Osteoblast (primary cell): ENCODE measurements at regions not wholly inside any gene's neighbourhood (a gene's known extent, or its start where the extent isn't known, plus 50 kb on each side); places are given as distances from the start of the nearest gene placed in this dataset.
A peak's percentile ranks its signal among the peaks of the same experiment; 100 is the strongest.

ENCODE experiments used
- DNase-seq: peaks from one replicate; pipeline ENCODE4 v3.0.0; 2011; ENCODE audit warnings: low spot score, mixed read lengths; ENCODE audit not compliant: insufficient read length; ENCODE audit errors: missing footprints
- H2AFZ ChIP-seq: 2 replicates; pipeline ENCODE4 v1.6.0; 2011; ENCODE audit warnings: mild to moderate bottlenecking, low read length
- H3K27ac ChIP-seq: 2 replicates; pipeline ENCODE4 v1.5.1; 2011; ENCODE audit warnings: mild to moderate bottlenecking, low read depth, low read length, moderate library complexity
- H3K27me3 ChIP-seq: 2 replicates; pipeline ENCODE4 v1.6.0; 2012; ENCODE audit warnings: mild to moderate bottlenecking, control low read depth, inconsistent platforms, low read length, moderate library complexity; ENCODE audit not compliant: insufficient read depth
- H3K36me3 ChIP-seq: 2 replicates; pipeline ENCODE4 v1.5.1; 2011; ENCODE audit warnings: mild to moderate bottlenecking, low read length, control low read depth, moderate library complexity; ENCODE audit not compliant: insufficient read depth
- H3K4me1 ChIP-seq: 2 replicates; pipeline ENCODE4 v1.5.1; 2011; ENCODE audit warnings: mild to moderate bottlenecking, low read length, control low read depth, moderate library complexity; ENCODE audit not compliant: insufficient read depth
- H3K4me2 ChIP-seq: 2 replicates; pipeline ENCODE4 v1.6.0; 2011; ENCODE audit warnings: mild to moderate bottlenecking, low read length; ENCODE audit not compliant: insufficient read depth
- H3K4me3 ChIP-seq: fragments of 200-600 bp; sonication (generic); 3 replicates; pipeline ENCODE4 v1.5.1; 2012; ENCODE audit warnings: mild to moderate bottlenecking, low read length, inconsistent platforms; ENCODE audit not compliant: insufficient read depth
- H3K79me2 ChIP-seq: 2 replicates; pipeline ENCODE4 v1.6.0; 2012; ENCODE audit warnings: mild to moderate bottlenecking, low read length, control low read depth, inconsistent platforms; ENCODE audit not compliant: insufficient read depth
- H3K9me3 ChIP-seq: 2 replicates; pipeline ENCODE4 v1.5.1; 2011; ENCODE audit warnings: low read depth, low read length, control low read depth
- H4K20me1 ChIP-seq: 2 replicates; pipeline ENCODE4 v1.6.0; 2012; ENCODE audit warnings: mild to moderate bottlenecking, low read length, control low read depth; ENCODE audit not compliant: insufficient read depth
- TF ChIP-seq, protein P1 (sequence below): IDR thresholded peaks from 2 replicates; pipeline ENCODE4 v1.5.1; 2011; ENCODE audit warnings: mild to moderate bottlenecking, low read depth, low read length, moderate library complexity; ENCODE audit errors: extremely low read depth

DNA sequence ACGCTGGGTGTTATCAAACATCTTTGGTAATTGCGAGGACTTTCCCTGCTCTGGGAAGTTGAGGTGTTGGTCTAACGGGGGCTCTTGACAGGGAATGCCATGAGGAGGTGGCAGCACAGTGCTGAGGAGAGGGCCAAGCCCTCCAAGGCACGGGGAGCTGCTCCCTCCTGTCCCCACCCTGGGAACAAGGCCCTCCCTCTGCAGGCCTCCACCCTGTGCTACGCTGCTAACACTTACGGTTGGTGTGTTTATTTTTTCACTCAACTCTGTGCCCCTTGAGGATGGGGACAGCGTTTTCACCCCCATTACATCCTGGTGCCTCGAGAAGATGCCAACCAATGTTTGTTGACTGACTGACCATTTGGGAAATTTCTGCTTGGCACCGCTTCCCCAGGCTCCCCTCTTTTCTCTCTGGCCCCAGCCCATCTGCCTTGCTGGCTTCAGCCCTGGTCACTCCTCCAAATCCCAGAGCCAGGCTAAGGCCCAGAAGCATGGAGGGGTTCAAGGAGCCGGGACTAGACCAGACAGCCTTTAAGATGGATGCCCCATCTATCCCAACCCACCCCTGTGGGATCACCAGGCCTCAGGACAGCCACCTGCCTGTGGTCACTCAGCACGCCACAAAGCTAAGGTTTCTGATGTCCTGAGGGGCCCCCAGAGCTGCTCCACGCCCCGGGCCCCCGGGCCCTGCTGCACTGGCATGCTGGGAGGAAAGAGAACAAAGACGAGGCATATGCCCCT is 125.7 kb downstream of the BARX1 start:
- Histone ChIP-seq H3K4me2 (no peak overlapping the region), H3K79me2 (no peaks in the 10 kb centered on the region), H3K4me3 (no peak overlapping the region), H3K9me3 (no peaks in the 10 kb centered on the region), H3K27ac (no peak overlapping the region), H3K36me3 (no peaks in the 10 kb centered on the region), H4K20me1 (no peaks in the 10 kb centered on the region), H3K4me1 (no peaks in the 10 kb centered on the region), H3K27me3 (no peaks in the 10 kb centered on the region), H2AFZ (no peak overlapping the region)
- peak; percentile 85 for DNase-seq
- TF ChIP-seq, protein P1, sequence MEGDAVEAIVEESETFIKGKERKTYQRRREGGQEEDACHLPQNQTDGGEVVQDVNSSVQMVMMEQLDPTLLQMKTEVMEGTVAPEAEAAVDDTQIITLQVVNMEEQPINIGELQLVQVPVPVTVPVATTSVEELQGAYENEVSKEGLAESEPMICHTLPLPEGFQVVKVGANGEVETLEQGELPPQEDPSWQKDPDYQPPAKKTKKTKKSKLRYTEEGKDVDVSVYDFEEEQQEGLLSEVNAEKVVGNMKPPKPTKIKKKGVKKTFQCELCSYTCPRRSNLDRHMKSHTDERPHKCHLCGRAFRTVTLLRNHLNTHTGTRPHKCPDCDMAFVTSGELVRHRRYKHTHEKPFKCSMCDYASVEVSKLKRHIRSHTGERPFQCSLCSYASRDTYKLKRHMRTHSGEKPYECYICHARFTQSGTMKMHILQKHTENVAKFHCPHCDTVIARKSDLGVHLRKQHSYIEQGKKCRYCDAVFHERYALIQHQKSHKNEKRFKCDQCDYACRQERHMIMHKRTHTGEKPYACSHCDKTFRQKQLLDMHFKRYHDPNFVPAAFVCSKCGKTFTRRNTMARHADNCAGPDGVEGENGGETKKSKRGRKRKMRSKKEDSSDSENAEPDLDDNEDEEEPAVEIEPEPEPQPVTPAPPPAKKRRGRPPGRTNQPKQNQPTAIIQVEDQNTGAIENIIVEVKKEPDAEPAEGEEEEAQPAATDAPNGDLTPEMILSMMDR: no peak

DNA sequence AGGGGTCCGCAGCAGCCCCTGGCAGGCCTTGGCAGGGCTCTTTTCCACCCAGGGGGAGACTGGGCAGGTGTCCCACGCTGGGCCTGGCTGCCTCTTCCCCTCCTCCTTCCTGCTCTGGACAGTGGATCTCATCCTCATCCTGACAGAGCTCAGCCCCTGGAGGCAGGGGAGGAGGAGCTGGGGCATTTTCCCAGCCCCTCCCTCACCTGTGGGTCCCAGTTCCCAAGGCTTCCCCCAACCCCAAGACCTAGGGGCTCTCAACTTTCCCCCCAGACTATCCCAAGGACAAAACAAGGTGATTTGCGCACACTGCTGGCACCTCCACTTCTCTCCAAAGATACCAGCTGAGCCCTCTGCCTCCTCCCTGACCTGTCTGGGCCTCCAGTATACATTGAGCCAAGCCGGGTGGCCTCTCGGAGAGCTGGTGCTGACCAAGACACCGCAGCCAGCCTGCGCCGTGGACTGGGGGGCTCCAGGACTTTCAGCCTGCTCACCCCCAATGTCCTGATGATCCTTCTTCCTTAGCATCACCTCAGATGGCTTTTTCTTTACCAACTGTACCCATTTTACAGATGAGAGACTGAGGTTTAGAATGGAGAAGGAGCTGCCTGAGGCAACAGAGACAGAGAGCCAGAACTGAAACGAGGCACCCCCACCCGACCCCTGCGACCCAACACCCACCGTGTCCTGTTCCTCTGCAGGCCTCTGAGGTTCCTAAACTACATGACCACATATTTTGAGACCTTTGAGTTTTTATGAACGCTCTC is 126.6 kb downstream of the BARX1 start:
- TF ChIP-seq, protein P1: no peak
- no peak overlapping the region for H2AFZ ChIP-seq

DNA sequence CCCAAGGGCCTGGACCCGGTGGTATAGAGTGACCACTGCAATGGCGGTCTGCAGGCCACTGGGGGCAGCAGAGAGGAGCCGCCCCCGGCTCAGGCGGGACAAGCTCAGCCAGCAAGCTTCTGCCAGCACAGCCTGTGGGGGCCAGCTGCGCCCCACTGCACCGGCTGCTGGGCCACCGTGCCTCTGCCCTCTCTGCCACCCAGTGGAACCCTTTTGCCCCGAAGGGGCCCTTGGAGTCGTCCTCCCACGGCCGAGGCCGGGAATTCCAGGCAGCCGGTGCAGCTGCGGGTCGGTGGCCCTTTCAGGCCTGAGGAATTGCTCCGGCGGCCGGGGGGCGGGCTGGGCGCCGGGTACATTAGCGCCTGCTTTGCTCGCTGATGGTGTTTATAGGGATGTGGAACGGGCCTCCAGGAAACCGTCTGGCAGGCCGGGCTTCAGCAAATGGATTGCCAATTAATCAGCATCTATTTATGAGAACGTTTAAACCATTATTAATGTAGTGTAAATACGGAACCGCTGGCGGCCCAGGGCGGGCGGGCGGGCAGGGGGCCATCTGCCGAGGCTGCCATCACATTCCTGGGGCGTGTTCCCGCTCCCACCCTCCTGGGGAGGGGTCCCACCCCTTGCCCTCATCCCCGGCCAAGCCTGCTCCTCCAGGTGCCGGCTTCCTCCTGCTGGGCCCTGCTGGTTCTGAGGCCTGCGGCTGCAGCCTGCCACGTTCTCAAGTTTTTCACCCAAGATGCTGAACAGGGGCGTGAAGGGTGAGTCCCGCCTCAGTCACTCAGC is 127.4 kb downstream of the BARX1 start:
- Histone ChIP-seq H3K9me3 (no peaks in the 10 kb centered on the region), H4K20me1 (no peaks in the 10 kb centered on the region), H3K27me3 (no peaks in the 10 kb centered on the region), H3K36me3 (no peaks in the 10 kb centered on the region), H3K79me2 (no peaks in the 10 kb centered on the region), H2AFZ (peak overlapping the region; percentile 76), H3K4me2 (peak overlapping the region; percentile 76), H3K4me1 (no peaks in the 10 kb centered on the region), H3K4me3 (peak overlapping the region; percentile 63), H3K27ac (no peak overlapping the region)
- TF ChIP-seq, protein P1: peak; percentile 74
- peak; percentile 99 for DNase-seq

More for the DNA sequence above, 126.6 kb downstream of the BARX1 start:
- H3K27ac ChIP-seq: no peak overlapping the region
- H4K20me1 ChIP-seq: no peaks in the 10 kb centered on the region
- peak; percentile 76 for DNase-seq
- H3K4me2 ChIP-seq: no peak overlapping the region
- no peaks in the 10 kb centered on the region for H3K79me2 ChIP-seq
- H3K4me1 ChIP-seq: no peaks in the 10 kb centered on the region
- H3K4me3 ChIP-seq: no peak overlapping the region
- H3K27me3 ChIP-seq: no peaks in the 10 kb centered on the region
- H3K36me3 ChIP-seq: no peaks in the 10 kb centered on the region
- no peaks in the 10 kb centered on the region for H3K9me3 ChIP-seq
